HS-27A (cell line): ENCODE measurements at regions not wholly inside any gene's neighbourhood (a gene's known extent, or its start where the extent isn't known, plus 50 kb on each side); places are given as distances from the start of the nearest gene placed in this dataset.

ENCODE experiments used
- DNase-seq: peaks from one replicate; pipeline ENCODE4 v3.0.0-alpha.2; 2012; ENCODE audit warnings: low read depth, missing footprints

DNA sequence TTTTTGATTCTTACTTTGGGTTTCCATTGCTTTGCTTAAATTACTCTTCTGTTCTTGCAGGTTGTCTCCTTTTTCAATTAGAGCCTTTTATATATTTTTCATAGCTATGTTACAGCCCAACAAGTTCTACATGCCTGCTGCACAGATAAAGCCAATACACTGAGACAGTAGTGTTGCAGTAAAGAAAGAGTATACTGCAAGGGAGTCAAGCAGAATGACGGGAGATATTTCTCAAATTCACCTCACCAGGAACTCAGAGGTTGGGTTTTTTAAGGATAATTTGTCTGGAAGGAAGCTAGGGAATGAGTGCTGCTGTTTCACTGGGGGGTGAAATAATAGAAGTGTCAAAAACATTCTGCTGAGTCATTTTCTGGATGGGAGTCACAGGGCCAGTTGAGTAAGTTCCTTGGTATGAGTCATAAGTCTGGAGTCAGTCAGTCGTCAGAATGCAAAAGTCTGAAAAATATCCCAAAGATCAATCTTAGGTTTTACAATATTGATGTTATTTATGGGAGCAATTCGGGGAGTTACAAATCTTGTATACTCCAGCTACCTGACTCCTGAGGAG, 193.0 kb upstream of the RGPD4 start:
- peak; percentile 45 for DNase-seq

DNA sequence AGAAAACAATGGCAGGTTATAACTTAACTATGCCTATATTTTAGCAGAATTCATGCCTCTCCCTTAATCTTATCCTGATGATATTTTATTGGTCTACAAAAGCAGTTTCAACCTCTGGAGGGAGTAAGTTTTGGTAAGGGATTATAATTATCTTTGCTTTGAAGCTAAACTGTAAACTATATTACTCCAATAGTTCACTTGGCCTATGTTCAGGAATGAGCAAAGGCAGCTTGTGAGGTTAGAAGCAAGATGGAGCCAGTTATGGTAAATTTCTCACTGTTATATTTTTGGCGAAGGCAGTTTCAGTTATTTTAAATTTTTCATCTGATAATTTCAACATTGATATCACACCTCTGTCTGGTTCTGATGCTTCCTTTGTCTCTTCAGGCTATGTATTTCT, 192.5 kb upstream of the RGPD4 start:
- DNase-seq, result peak; percentile 11

DNA sequence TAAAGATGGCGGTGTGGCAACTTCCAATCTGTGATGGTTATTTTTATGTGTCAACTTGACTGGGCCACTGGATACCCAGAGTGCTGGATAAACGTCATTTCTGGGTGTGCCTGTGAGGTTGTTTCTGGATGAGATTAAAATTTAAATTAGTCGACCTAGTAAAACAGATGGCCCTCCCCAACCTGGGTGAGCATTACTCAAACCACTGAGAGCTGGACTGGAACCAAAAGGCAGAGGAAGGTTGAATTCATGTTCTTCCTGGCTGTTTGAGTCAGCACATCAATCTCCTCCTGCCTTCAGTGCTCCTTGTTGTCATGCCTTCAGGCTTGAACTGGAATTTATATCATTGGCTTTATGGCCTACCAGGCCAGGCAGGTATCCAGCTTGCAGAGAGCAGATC, 190.8 kb upstream of the RGPD4 start:
- peak; percentile 19 for DNase-seq

DNA sequence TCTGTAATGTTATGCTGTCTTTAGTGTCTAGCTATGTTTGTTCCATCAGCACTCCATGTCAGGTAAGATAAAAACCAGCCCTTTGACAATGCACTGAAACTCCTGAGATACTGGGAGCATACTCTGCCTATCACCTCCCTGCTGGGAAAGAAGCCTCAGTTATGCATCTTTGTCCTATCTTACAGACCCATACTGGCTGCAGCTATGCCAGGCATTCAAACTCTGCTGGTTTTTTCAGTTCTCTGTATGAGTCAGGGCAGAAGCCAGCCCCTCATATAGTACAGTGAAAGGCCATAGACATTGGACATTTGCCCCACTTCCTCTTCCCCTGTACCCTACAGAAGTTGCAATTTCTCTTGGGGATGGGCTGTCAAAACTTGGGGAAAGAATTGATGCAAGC, 181.1 kb upstream of the RGPD4 start:
- DNase-seq, result no peak

DNA sequence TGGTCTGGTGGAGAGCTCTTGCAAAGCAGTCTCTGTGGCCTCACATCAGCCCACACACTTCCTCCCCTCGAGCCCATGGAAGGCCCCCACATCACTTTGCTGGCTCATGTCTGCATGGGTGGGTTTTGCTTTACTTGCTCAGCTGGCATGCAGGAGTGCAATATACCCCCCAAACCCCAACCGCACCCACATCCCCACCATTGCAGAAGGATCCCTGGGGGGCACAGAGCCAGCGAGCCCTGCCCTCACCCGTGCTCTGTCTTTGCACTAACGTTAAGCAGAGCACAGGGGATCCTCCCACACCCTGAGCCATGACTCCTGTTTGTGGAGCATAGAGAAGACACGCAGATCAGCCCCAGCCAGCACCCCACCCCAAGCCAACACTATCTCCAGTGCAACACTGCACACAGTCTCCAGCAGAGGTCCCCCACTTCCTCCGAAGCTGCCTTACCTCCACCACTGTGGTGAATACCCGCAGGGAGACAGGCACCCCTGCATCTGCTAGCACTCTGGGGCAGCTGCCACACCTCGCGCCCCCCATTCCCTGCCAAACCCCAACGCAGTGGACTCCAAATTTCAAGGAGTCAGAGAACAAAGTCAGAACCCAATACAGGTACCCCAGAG, 177.8 kb upstream of the RGPD4 start:
- DNase-seq, result no peak

DNA sequence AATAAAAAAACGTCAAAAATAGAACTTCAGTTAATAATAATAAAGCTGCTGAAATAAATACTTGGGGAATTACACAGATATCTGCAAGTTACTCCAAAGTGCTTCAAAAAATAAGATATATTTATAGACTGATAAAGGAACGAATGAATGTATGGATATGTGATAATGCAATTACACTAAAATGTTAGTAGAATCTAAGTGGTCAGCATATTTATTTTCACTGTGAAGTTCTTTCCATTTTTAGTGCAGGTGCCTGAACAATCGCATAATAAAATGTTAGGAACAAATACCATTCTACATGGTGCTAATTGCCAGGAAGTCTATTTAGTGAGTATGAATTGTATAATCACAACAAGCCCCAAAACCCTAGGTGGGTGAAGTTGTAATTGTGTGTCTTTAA, 169.6 kb upstream of the RGPD4 start:
- DNase-seq, result no peak

DNA sequence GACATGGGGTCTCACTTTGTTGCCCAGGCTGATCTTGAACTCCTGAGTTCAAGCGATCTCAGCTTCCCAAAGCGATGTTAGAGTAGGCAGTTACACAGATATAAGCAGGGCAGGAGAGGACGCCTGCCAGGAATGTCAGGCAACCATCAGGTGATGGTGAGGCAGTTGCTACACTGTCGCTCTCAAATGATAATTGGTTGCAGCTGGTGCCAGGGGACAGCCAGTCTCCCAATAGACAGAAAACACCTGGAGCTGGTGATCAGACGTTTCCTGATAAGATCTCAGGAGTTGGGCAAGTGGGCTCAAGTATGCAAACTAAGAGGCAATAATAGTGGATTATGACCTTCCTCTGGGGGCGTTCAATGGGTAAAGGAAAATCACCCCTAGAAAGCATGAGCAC, 163.1 kb upstream of the RGPD4 start:
- no peak for DNase-seq

DNA sequence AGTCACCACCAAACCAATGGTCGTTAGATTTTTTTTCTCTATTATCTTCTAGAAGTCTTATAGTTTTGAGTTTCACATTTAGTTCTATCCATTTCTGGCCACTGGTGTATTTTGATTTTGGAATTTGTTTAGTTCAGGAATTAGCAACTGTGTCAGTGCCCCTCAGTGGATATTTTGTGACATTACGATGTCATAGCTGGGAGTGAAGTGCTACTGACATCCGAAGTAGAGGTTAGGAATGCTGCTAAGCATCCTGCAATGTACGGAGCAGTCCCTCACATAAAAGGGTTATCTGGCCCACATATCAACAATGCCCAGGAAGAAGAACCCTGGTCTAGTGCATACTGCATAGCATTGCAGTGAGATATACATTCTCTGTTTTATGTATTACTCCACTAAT, 157.4 kb upstream of the RGPD4 start:
- DNase-seq, result peak; percentile 3

DNA sequence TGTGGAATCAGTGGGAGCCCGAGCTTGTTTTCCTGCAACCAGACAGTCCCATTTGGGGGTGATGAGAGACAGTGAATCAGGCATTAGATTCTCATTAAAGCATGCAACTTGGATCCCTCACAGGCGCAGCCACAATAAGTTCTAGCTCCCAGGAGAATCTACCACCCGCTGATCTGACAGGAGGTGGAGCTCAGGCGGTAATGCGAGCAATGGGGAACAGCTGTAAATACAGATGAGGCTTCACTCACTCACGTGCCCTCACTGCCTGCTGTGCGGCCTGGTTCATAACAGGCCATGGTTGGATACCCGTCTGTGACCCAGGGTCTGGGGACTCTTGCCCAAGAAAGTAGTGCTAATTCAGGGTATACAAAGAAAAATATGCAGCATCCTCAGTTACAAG, 144.8 kb upstream of the RGPD4 start:
- no peak for DNase-seq

DNA sequence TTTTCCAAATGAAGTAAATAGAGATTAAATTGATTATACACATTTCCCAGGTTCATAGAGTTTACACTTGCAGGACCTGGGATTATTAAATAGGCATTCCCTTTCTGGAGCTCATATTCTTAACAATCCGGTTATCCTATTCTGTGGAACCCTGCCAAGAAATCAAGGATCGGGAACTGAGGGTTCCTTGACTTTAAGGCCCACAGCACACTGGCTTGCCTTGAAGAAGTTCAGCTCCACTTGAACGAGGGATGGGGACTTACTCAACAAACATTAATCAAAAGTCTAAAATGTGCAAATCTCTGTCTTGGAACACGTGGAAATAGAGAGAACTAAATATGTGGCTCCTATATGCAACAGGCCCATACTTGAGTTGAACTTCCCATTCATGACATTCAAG, 142.3 kb upstream of the RGPD4 start:
- no peak for DNase-seq

DNA sequence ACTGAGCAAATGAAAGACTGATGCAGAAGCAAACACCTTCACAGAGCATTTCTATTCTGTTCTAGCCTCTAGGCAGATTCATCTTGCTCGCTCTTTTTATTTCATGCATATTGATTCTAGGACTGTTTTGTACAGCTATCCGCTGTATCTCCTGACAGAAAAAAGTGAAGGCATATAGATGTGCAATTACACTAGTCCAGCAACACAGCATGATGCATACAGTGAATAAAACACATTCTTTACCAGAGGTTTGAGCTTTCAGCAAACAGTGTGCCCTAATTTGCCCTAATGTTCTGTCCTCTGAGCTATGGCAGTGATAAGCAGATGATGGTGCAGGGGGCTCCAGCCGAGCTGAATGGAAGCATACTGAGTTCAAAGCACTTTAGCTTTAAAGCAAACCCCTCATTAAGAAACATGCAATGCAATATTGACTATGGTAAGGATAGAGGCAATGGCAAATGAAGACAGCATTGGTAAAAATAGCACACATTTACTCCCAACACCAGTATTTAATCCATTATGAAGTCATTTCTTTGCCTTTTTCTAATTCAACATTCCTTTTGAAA, 141.2 kb upstream of the RGPD4 start:
- DNase-seq, result no peak

DNA sequence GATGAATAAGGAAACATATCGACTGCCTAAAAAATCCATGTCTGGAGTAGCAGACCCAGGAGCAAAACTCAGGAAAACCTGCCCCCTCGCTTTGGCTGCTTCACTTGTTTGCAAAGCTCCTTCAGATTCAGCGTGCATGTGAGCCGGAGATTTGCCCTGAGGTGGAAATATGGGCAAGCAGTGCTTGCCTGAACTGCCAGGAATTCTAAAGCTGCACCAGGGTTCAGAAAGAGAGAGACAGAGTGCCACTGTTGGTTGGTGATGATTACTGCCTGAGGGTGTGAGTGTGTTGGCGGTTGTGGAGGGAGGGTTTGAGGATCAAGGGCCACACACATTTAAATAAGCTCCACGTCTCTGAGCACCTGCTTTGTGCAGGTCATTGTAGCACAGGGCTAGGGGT, 139.6 kb upstream of the RGPD4 start:
- no peak for DNase-seq

DNA sequence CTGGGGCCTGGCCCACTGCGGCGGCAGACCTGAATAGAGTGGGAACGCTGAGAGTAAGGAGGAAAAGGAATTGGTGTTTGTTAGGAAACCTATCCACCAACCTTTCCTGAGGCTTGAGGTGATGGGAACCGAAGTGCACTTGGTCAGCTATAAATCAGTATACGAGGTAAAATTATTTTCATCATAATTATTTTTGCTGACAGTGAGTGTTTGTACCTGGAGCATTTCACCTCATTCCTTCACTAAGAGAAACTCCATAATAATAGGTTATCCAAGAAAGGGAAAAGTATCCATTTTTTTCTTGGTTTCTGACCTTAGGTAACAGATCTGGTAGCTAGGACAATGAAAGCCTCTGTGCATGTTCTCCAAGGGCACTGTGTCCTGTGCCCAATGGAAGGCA, 138.6 kb upstream of the RGPD4 start:
- DNase-seq, result no peak

DNA sequence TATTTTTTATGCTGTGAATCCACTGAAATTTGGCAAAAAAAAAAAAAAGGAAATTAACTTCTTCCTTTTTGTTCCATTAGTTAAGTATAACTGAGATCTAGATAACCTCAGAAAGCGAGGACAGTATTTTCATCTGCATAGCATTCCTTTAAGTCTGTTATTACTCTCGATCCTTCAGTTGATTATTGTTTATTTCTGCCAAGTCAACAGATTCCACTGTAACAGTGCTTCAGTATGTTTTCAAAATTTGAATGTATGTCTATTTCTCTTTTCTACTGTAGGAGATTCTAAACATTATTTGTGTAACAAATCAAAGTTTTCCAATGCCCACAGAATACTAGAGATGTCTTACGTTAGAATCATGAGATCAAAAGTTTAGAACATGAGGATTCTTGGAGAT, 133.1 kb upstream of the RGPD4 start:
- no peak for DNase-seq

DNA sequence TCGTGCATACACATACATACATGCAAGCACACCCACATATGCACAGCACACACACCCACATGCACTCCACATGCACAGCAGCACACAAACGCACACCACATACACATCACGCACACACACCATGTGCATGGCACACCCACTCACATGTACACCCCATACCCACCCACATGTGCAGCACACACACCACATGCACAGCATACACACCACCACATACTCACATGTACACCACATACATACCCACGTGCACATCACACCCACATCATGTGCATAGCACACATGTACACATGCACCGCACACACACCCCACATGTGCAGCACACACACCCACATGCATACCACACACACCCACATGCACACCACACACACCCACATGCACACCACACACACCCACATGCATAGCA, 132.0 kb upstream of the RGPD4 start:
- no peak for DNase-seq

DNA sequence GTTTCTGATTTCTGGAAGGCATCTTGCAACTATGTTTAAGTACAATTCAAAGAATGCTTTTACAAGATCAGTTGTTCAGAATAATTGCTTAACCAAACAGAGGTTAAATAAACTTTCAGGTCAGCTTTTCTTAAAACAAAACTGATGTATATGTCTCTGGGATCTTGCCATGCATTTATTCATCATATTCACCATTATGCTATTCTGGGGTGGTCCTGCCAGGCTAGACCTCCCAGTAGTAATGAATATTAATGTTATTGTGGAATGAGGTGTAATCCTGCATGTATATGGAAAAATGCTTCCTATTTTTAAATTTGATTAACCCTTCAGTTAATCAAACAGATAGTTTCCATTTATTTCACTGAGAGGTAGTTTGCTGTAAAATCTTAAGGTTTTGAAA, 129.3 kb upstream of the RGPD4 start:
- DNase-seq, result no peak

DNA sequence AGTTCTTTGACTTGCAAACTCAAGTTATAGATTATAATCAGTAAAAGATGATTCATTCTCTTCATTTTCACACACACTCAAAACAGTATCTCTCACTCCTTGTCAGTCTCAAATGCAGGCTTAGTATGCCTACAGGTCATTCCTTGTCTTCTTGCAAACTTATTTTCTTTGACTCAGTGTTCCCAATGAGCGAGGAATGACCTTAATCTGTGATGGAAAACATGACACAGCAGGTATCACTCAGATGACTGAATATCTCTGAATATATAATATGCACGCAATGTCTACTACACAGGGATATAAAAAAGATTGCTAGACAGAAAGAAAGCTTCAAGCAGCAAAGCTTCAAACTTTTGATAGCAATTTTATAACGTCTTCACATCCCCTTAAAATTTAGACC, 127.8 kb upstream of the RGPD4 start:
- DNase-seq, result no peak

DNA sequence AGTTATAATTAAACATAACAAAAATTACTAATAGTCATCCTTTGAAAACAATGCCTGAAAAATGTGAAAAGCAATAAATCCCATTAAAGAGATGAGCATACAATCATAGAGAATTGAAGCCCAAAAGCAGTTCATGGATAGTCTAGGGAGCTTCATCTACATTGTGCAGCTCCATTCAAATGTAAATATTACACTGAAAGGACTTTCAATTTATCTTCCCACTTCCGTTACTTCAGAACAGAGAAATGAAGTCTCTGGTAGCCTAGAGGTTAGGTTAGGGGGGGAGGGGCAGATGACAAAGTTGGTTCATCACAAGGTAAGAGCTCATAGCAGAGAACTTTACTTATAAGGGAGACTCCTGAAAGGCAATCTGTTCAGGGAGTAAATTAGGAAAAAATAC, 126.6 kb upstream of the RGPD4 start:
- DNase-seq, result no peak

DNA sequence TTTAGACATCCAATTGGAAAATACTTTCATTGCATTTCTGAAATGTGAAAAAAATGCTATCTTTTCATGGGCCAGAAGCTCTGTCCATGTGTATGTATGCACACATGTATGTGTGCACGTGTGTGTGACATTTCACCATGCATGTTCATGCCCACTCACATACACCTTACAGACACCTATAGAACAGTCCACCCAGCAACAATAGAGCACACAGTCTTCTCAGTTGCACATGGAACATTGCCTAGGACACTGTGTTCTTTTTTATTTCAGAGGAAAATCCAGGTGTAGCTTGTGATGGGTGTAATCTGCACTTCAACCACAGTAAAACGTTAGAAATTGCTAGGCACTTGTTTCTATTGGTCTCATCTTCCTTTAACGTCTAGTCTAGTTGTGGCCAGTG, 114.8 kb upstream of the RGPD4 start:
- no peak for DNase-seq

DNA sequence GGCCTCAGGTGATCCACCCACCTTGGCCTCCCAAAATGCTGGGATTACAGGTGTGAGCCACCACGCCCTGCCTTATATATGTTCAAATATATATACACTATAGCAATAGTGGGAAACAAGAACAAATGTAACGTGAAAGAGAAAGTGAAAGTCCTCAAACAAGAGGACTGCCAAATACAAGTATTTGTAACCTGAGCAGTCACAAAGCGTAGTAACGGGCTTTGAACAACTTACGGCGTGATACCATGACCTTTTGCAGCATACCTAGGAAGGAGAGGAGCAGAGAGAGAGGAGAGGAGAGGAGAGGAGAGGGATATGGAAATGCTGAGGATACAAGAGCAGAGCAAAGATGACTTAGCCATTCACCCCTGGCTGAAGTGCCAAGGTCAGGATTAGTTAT, 113.8 kb upstream of the RGPD4 start:
- no peak for DNase-seq

DNA sequence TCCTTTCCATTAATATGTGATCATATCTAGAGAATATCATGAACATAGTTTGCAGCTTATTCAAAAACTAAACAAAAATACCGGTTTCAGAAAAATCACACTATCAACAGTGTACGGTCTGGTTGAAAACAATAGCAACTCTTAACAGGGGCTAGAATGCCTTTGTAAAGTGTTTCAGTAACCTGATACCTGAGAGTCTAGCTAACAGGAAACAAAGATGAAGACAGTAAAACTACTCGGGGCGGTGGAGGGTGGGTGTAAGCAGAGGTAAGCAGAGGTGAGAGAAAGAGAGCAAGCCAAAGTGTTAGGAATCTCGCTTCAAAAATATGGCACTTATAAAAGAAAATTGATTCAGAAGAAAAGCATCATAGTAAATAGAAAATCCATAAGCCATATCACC, 109.0 kb upstream of the RGPD4 start:
- DNase-seq, result no peak

DNA sequence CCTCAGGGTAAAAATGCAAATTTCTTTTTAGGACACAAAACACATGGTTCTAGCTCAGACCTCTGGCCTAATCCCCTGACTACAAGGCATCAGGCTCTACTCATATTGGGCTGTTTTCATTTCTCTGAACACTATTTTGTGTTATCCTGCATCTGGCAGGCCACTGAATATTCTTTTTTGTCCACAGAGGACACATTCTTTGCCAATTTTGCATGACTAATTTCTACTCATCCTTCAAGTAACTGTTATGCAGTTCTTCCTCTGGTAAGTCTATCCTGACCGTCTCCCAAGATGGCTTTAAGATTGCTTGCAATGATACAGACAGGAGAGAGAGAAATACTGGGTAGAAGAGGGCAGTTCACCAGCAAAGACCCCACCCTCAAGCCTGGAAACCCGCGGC, 107.6 kb upstream of the RGPD4 start:
- no peak for DNase-seq

DNA sequence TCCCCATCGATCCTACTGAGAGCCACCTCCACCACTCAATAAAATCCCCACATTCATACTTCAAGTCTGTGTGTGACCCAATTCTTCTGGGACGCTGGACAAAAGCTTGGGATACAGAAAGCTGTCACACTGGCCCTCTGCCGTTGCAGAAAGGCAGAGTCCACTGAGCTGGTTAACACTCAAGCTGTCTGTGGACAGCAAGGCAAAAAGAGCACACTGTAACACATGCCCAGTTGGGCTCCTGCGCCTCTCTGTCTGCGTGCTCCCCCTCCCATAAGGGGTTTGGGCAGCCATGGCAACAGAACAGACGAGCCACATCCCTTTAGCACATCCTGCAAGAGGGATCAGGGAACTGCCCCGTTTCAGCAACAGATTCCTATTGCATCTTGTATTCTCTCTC, 106.9 kb upstream of the RGPD4 start:
- no peak for DNase-seq

DNA sequence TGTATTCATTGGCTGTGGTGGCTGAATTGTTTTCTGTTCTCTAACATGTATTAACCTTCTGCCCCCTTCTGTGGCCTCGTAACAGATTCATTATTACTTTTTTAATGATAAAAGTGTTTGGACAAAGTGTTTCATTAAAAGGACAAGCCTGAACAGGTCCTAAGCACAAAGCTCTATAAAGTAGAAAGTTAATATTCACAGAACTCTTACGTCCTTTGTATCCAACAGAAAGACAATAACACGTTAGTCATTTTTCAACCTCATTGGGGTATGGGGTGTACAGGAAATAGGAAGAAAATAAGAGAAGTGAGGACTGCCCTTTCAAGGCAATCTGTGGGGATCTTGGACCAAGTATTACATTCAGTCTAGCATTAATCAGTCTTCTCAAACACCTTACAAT, 105.5 kb upstream of the RGPD4 start:
- DNase-seq, result no peak
